A549 (cell line): ENCODE measurements at regions not wholly inside any gene's neighbourhood (a gene's known extent, or its start where the extent isn't known, plus 50 kb on each side); places are given as distances from the start of the nearest gene placed in this dataset.

Source experiments
- ATAC-seq, 2 experiments: fragments of 200-7000 bp in 1 of 2; fragments of >200 bp in 1 of 2; cut with Nextera tagmentation in 1 of 2; cut with Tn5 transposase in 1 of 2; 3 replicates each; pipeline versions ENCODE4 v1.8.0 to v1.9.1; 2018 to 2020; ENCODE audit warnings: mild to moderate bottlenecking in 1 of 2, moderate library complexity in 1 of 2
- CTCF ChIA-PET: fragments of 300-600 bp; sonication (Branson Sonifier 250); formaldehyde crosslinking; extraction: SDS; loops from one replicate; lab custom pipeline; 2021; ENCODE audit warnings: antibody characterized with exemption, inconsistent platforms; lab: Yijun Ruan, JAX
- POLR2A ChIA-PET: fragments of 350-600 bp; formaldehyde crosslinking; extraction: SDS; loops from one replicate; lab custom pipeline; 2021; ENCODE audit warnings: antibody characterized with exemption, inconsistent platforms; lab: Yijun Ruan, JAX
- DNase-seq, 2 experiments: peaks; one replicate each; pipeline versions ENCODE4 v3.0.0 to v3.0.0-alpha.2; 2011 to 2016; ENCODE audit warnings: low read depth in 1 of 2, low spot score in 1 of 2
- FAIRE-seq: peaks from 2 replicates; lab custom pipeline; 2011; peaks lifted over from hg19 to GRCh38; lab: Jason Lieb, UNC
- H3K27ac ChIP-seq, 2 experiments: fragments of >200 bp; sonication (Bioruptor Twin); formaldehyde crosslinking; 3 replicates each; pipeline ENCODE4 v1.5.1; 2016 to 2017
- H3K4me1 ChIP-seq: fragments of >200 bp; sonication (Bioruptor Twin); formaldehyde crosslinking; 3 replicates; pipeline ENCODE4 v1.6.1; 2016
- H3K4me2 ChIP-seq: fragments of >200 bp; sonication (Bioruptor Twin); formaldehyde crosslinking; 3 replicates; pipeline ENCODE4 v1.6.1; 2016
- H3K4me3 ChIP-seq: fragments of >200 bp; sonication (Bioruptor Twin); formaldehyde crosslinking; 3 replicates; pipeline ENCODE4 v1.5.1; 2016
- H3K9me3 ChIP-seq: fragments of >200 bp; sonication (Bioruptor Twin); formaldehyde crosslinking; 3 replicates; pipeline ENCODE4 v1.6.1; 2016
- BHLHE40 ChIP-seq: IDR thresholded peaks from 2 replicates; pipeline ENCODE4 v1.6.1; 2012; ENCODE audit warnings: low read depth, low read length, inconsistent platforms
- CBX8 ChIP-seq: fragments of 200-600 bp; sonication (generic); IDR thresholded peaks from 2 replicates; pipeline ENCODE4 v1.6.1; 2016
- CHD2 ChIP-seq: fragments of 150-350 bp; IDR thresholded peaks from 2 replicates; pipeline ENCODE4 v1.6.1; 2014; ENCODE audit warnings: low read length; ENCODE audit not compliant: partially characterized antibody
- CHD4 ChIP-seq: fragments of 200-600 bp; sonication (generic); IDR thresholded peaks from 2 replicates; pipeline ENCODE4 v1.6.1; 2016; ENCODE audit warnings: antibody characterized with exemption, mild to moderate bottlenecking, borderline replicate concordance
- EHF ChIP-seq: fragments of 250-450 bp; sonication (Bioruptor Pico); IDR thresholded peaks from 2 replicates; pipeline ENCODE4 v1.5.0; 2020; ENCODE audit warnings: mild to moderate bottlenecking
- FOXS1 ChIP-seq: fragments of 250-450 bp; sonication (Bioruptor Pico); IDR thresholded peaks from 2 replicates; pipeline ENCODE4 v1.5.0; 2020; ENCODE audit warnings: mild to moderate bottlenecking, moderate library complexity
- GATA3 ChIP-seq: IDR thresholded peaks from 2 replicates; pipeline ENCODE4 v1.6.1; 2012; ENCODE audit warnings: borderline replicate concordance
- HOXB13 ChIP-seq: fragments of 250-450 bp; sonication (Bioruptor Pico); IDR thresholded peaks from 2 replicates; pipeline ENCODE4 v1.5.0; 2020; ENCODE audit warnings: low read depth, mild to moderate bottlenecking, moderate library complexity
- JUN ChIP-seq, 2 experiments: fragments of >200 bp; sonication (Bioruptor Twin); formaldehyde crosslinking; IDR thresholded peaks; 2 replicates in 1 of 2; 3 replicates in 1 of 2; pipeline ENCODE4 v1.6.1; 2016 to 2017
- JUNB ChIP-seq: fragments of >200 bp; sonication (Bioruptor Twin); formaldehyde crosslinking; IDR thresholded peaks from 2 replicates; pipeline ENCODE4 v1.6.1; 2016
- KDM5A ChIP-seq: fragments of 200-600 bp; sonication (generic); IDR thresholded peaks from 2 replicates; pipeline ENCODE4 v1.6.1; 2016; ENCODE audit warnings: antibody characterized with exemption, mild to moderate bottlenecking
- MAX ChIP-seq: IDR thresholded peaks from 2 replicates; pipeline ENCODE4 v1.6.1; 2012
- MYC ChIP-seq: IDR thresholded peaks from 2 replicates; pipeline ENCODE4 v1.6.1; 2012; ENCODE audit warnings: mild to moderate bottlenecking, inconsistent platforms, low read length, improper control_type of control experiment, borderline replicate concordance
- NR3C1 ChIP-seq: fragments of >200 bp; sonication (Bioruptor Twin); formaldehyde crosslinking; IDR thresholded peaks from 3 replicates; pipeline ENCODE4 v1.6.1; 2017
- PBX3 ChIP-seq: IDR thresholded peaks from 2 replicates; pipeline ENCODE4 v1.6.1; 2012
- PHF8 ChIP-seq: fragments of 200-600 bp; sonication (generic); IDR thresholded peaks from 2 replicates; pipeline ENCODE4 v1.6.1; 2016; ENCODE audit warnings: low read depth, mild to moderate bottlenecking, antibody characterized with exemption, moderate library complexity, borderline replicate concordance
- REST ChIP-seq: fragments of 200-600 bp; sonication (generic); IDR thresholded peaks from 2 replicates; pipeline ENCODE4 v1.6.1; 2016; ENCODE audit warnings: antibody characterized with exemption, mild to moderate bottlenecking, moderate library complexity
- SMC3 ChIP-seq: fragments of >200 bp; sonication (Bioruptor Twin); formaldehyde crosslinking; IDR thresholded peaks from 3 replicates; pipeline ENCODE4 v1.6.1; 2018; ENCODE audit warnings: inconsistent platforms
- SREBF2 ChIP-seq: fragments of 450-650 bp; IDR thresholded peaks from 2 replicates; pipeline ENCODE4 v1.6.1; 2014; ENCODE audit warnings: mild to moderate bottlenecking, moderate library complexity
- TP53 ChIP-seq: fragments of 250-450 bp; sonication (Bioruptor Pico); IDR thresholded peaks from 2 replicates; pipeline ENCODE4 v1.5.0; 2021; ENCODE audit warnings: mild to moderate bottlenecking, moderate library complexity
- USF2 ChIP-seq: fragments of 450-650 bp; IDR thresholded peaks from 2 replicates; pipeline ENCODE4 v1.6.1; 2014; ENCODE audit warnings: antibody characterized with exemption
- WGBS: methylation state at CpG from one replicate; pipeline ENCODE4 v1.1.6; 2017; ENCODE audit errors: missing lambda C conversion rate; 5-methylcytosine and 5-hydroxymethylcytosine counted together
- TF ChIP-seq, protein P1 (sequence below): IDR thresholded peaks from 2 replicates; pipeline ENCODE4 v1.6.1; 2012; ENCODE audit warnings: low read depth, borderline replicate concordance

DNA sequence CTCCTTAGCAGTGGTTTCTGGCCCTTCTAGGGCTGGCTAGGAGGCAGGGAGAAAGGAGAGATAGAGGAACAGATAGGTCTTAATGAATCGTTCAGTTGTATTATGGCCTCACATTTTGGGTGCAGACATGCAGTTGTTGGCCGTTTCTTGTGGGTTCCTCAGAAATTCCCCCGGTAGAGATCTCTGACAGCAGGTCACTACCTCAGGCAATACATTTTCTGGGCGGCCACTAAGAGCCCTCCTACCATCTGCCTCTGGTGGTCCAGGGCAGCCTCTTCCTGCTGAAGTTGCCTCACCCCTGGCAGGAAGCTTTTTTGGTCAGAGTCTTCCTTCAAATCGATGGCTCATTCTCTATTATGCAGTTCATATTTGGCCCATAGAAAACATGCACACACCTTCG, 266.1 kb downstream of the SV2B start:
- ChIA-PET POLR2A (no interaction called here), CTCF (no interaction called here)
- H3K4me2 ChIP-seq = no peak overlapping the region
- no peaks in the 10 kb centered on the region for H3K9me3 ChIP-seq
- FAIRE-seq (no peak), ATAC-seq (no peak), DNase-seq (no peak)
- no peaks in the 10 kb centered on the region for H3K4me1 ChIP-seq
- H3K4me3 ChIP-seq = no peak overlapping the region
- 15% methylated on average over 6 of the region's 6 CpGs for WGBS
- H3K27ac ChIP-seq = no peak overlapping the region
- TF ChIP-seq PHF8 = no peak
- TF ChIP-seq PBX3 = no peak
- TF ChIP-seq JUNB = no peak
- TF ChIP-seq CBX8 = no peak
- no peak for TF ChIP-seq MYC
- TF ChIP-seq TP53 (CRISPR knock-in tag) = no peak
- TF ChIP-seq KDM5A = no peak
- no peak for TF ChIP-seq SMC3
- TF ChIP-seq CHD2 = no peak
- TF ChIP-seq REST = no peak
- no peak for TF ChIP-seq USF2
- no peak for TF ChIP-seq GATA3
- TF ChIP-seq MAX = no peak
- no peak for TF ChIP-seq FOXS1 (CRISPR knock-in tag)
- no peak for TF ChIP-seq CHD4

GRCh38 chr15:91368611-91369010, 268.6 kb downstream of the SV2B start:
- WGBS = 42% methylated on average over 9 of the region's 9 CpGs
- TF ChIP-seq, protein P1, sequence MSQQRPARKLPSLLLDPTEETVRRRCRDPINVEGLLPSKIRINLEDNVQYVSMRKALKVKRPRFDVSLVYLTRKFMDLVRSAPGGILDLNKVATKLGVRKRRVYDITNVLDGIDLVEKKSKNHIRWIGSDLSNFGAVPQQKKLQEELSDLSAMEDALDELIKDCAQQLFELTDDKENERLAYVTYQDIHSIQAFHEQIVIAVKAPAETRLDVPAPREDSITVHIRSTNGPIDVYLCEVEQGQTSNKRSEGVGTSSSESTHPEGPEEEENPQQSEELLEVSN = no peak
- TF ChIP-seq USF2 = no peak
- no peak for TF ChIP-seq CHD2
- TF ChIP-seq SREBF2 = no peak
- no peak for TF ChIP-seq EHF (CRISPR knock-in tag)
- no peak for TF ChIP-seq CHD4
- TF ChIP-seq JUN (IDR thresholded peaks at IDR 0.05) = no peak
- TF ChIP-seq HOXB13 (CRISPR knock-in tag) = no peak
- TF ChIP-seq NR3C1 = no peak
- no peak for TF ChIP-seq BHLHE40
- ATAC-seq (no peak), DNase-seq (no peak), FAIRE-seq (no peak)
- Histone ChIP-seq H3K4me2 (no peak overlapping the region), H3K27ac (no peak overlapping the region), H3K4me1 (no peaks in the 10 kb centered on the region), H3K9me3 (0 out of 3 replicates have a peak, but pooled peaks cover 5% of the 10 kb centered on the region), H3K4me3 (no peak overlapping the region)
- ChIA-PET CTCF (interaction anchor here (1.4 kb wide), 1 partner anchor 66 kb away, joined by 3 read pairs; no protein-coding TSS in a partner anchor), POLR2A (no interaction called here)
